NCI-H526 treated with DMSO at 0.1 percent for 48 hours (cell line): ENCODE measurements at regions not wholly inside any gene's neighbourhood (a gene's known extent, or its start where the extent isn't known, plus 50 kb on each side); places are given as distances from the start of the nearest gene placed in this dataset.

Experiments used
- DNase-seq: peaks from one replicate; lab custom pipeline; 2025; lab: John Stamatoyannopoulos, UW

GRCh38 chr11:70764356-70764905, 366.1 kb downstream of the CTTN start:
- DNase-seq, result no peak

DNA sequence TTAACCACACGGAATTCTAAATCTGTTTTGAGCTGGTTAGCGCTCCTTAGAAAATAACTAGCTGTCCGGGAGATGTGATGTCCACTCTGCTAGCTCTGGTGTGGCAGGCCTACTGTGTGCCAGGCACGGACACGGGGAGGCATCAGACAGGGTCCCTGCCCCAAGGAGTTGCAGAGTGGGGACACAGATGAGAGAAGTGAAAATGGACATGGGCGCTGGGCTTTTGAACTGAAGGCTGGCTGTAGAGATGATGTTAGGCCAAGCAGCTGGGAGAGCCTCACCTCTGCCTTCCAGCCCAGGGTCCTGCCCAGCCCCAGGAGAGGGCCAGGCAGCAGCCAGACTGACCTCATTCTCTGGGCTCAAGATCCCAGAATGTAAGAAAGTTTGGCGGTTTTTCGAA, 368.6 kb downstream of the CTTN start:
- no peak for DNase-seq

DNA sequence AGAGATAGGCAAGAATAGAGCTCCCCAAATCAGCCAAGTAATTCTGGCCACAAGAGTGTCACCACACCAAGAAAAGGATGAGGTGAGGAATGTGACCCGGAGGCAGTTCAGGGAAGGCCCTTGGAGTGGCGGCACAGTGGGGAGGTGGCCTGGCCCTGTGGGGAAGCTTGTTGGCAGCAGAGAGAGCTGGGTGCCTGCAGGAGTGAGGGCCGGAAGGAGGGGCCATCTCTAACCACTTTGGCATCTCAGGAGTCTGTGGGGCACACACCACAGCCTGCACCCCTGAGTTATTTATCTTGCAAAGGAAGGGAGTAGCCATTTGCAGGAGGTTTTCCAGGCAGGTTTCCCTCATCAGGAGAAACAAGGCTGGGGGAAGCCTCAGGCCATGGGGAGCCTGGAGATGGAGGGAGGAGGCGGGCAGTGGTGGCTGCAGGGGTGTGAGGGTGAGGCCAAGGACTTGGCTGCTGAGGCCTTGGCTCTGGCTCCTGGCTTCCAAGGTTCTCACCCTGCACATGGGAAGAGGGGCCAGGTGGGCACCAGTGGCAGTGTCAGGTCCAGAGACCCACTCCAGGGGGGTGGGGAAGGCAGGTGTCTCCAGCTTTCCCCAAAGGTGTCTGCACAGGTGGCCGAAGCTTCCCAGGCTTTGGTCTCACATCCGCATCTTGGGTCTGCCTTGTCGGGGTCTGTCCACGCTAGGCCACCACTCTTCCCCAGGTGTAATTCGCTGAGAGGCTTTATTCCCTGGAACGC, 370.2 kb downstream of the CTTN start:
- DNase-seq, result no peak

DNA sequence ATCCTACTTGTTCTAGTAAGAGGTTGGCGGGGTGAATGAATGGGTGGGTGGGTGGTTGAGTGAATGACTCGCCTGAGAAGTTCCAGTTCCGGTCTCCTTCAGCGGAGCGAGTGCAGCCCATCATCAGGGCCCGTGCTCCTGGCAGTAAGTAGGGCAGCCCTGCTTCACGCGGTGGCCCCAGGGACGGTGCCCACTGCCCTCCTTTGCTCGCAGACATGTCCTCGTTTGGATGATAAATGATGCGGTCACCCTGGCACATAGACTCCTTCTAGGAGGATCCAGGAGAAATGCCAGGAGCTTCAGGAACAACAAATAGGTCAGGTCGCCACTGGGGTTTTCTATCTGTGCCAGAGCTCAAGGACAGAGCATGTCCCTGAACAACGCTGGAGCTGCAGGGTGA, 370.8 kb downstream of the CTTN start:
- no peak for DNase-seq

- DNase-seq, result no peak
These were observed 371.2 kb downstream of the CTTN start for GRCh38 chr11:70769521-70769920.

DNA sequence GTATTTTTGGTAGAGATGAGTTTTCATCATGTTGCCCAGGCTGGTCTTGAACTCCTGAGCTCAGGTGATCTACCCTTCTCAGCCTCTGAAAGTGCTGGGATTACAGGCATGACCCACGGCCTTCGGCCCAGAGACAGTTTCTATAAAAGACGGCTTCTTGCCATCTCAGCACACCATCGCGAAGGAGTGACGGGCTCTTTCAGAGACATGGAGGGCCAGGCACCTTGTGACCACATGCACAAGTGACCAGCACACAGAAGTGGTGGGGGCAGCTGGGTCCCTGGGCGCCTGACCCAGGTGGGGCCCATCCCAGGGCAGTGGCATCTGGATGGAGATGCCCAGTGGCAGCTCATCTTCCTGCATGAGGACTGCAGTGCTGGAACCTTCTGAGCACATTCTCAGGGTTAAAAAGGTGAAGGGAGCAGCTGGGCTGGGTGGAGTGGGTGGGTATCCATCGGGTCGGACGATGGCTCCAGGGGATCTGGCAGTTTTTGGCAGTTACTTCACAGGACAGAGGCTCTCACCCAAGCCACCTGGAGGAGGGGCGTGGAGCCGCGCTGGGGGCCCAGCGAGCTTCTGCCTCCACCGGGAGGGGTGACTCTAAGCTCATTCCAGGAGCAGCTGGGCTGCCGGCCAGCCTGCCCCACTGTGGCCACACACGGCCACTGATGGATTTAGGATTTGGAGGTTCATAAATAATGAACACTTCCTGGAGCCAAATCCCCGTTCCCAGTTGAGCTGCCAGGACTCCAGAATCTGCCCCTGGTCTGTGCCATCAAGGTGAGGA, 373.0 kb downstream of the CTTN start:
- no peak for DNase-seq

GRCh38 chr11:70772950-70773349, 374.6 kb downstream of the CTTN start:
- DNase-seq, result no peak

DNA sequence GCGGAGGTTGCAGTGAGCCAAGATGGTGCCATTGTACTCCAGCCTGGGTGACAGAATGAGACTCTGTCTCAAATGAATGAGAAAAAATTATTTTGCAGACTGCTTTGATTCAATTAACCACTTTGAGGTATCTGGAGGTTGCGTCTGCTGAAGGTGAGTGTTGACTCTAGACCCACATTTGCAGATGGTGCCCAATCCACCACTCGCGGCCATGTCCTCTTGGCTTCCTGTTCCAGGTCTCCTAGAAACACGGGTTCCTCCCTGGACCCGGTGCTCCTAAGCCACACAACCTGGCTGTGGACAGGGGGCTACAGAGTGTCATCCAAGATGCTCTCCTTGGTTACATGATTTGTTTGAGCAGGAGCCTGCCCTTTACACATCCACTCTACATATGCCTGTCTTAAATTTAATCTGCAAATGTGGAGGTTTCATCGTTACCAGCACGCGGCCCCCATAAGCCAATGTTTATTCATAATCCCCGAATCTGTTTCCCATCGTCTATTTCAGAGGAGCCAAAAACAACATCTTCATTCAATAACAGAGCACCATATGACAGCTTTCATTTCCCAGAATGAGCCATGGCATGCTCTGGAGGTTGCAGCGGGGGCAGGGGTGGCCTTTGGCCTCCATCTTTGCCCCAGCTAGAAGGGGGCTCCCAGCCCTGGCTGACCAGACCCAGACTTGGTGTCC, 377.2 kb downstream of the CTTN start:
- no peak for DNase-seq

DNA sequence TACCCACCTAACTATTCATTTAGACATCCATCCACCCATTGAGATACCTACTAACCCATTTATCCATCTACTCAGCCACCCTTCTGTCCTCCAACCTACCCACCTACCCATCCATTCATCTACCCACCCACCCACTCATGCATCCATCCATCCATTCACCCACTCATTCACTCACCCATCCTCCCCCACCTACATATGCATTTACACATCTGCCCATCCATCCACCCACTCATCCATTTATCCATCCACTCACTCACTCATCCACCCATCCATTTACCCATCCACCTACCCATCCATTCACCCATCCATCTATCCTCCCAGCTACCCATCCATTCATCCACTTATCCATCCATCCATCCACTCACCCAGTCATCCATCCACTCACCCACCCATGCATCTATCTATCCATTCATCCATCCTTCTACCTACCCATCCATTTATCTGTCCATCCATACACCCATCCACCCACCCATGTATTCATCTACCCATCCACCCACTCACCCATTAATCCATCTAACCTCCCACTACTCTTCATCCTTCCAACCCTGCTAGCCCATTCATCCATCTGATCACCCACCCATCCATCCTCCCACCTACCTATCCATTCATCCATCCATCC, 378.7 kb downstream of the CTTN start:
- no peak for DNase-seq

- no peak for DNase-seq
These were observed 380.6 kb downstream of the CTTN start for GRCh38 chr11:70778883-70779282.

DNA sequence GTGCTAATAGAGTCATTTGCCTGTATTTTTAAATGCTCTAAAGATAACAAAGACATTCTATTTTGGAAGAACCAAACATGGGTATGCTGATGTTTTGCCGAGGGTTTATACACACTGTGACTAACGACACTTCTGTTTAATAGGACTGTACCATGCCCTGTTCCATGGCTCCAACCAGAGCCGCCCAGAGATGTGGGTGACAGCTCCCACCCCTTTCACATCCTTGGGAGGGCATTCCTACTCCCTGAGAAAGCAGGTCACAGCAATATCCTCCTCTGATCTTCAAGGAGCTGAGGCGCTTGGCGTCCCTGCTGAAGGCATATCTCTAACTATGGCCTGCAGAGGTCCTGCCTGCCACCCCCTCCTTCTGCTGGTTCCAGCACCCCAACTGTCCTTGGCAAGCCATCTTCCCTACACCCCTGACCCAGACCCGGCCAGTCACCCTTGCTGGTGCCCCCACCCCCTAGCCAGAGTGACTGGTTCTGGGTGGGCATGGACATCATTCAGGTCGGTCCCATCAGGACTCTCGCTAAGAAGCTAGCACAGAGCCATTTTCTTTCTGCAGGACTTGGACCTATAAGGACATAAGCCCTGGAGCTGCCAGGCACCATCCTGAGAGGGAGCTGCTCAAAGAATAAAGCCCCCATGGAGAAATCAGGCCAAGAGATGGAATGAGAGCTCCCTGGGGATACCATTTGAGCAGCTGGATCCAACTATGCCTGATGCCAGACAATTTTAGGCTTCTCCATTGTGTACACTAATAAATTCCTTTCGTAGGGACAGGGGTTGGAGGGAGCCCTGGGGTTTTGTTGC, 381.3 kb downstream of the CTTN start:
- no peak for DNase-seq

DNA sequence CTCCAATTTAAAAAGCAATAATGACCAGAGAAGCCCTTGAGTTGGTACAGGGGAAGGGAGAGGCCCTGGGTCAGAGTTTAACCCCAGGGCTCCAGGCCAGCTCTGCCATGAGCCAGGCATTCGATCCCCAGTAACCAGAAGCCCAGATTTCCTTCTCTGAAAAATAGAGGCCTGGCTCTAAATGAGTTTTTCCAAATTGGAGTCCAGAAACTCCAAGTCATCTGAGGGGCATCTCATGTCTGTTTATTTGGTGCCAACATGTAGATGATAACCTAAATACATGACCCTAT, 381.9 kb downstream of the CTTN start:
- DNase-seq, result no peak

DNA sequence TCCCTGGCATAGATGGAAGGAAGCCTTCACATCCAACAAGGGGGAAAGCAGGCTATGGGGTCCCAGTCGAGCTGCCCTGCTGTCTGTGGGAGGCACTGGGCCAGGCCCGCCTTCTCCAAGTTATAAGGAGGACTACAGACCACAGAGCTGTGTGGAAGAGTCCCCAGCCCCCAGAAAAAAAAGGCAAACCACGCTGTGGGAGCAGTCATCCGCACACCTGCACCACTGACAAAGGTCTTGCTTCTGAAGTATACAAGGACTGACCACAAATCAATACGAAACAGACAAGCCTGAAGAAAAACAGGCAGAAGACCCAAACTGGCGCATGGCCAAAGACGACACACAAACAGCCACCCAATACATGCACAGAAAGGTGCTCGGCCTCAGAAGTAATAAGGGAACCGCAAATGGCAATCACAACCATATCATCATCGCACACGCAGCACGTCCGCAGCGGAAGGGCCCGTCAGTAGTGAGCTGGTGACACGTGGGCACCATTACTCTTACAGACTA, 384.1 kb downstream of the CTTN start:
- DNase-seq, result no peak

- DNase-seq, result no peak
These were observed 385.0 kb downstream of the CTTN start for GRCh38 chr11:70783356-70783755.

DNA sequence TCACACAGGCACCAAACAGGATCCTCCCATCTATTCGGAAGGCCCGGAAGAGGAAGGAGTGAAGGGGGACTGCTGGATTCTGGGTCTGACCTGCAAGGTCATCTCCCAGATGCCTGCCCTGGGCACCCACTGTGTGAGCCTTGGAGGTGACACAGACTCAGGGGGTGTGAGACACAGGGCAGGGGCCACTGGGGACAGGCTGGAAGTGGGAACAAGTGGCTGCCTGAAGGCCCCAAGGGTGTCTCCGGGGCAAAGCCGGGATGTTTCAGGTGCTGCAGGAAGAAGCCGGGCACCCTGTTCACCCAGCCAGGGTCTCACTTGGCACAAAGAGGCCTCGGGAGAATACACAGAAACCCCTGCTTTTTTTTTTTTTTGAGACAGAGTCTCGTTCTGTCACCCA, 385.5 kb downstream of the CTTN start:
- DNase-seq, result no peak

GRCh38 chr11:70785372-70785771, 387.0 kb downstream of the CTTN start:
- DNase-seq, result no peak

GRCh38 chr11:70786021-70786665, 387.8 kb downstream of the CTTN start:
- no peak for DNase-seq

- no peak for DNase-seq
These were observed 390.1 kb downstream of the CTTN start for GRCh38 chr11:70788248-70789022.

GRCh38 chr11:70790671-70791300, 392.5 kb downstream of the CTTN start:
- DNase-seq, result no peak
